ENCODE measurements at regions not wholly inside any gene's neighbourhood (a gene's known extent, or its start where the extent isn't known, plus 50 kb on each side); places are given as distances from the start of the nearest gene placed in this dataset.

DNA sequence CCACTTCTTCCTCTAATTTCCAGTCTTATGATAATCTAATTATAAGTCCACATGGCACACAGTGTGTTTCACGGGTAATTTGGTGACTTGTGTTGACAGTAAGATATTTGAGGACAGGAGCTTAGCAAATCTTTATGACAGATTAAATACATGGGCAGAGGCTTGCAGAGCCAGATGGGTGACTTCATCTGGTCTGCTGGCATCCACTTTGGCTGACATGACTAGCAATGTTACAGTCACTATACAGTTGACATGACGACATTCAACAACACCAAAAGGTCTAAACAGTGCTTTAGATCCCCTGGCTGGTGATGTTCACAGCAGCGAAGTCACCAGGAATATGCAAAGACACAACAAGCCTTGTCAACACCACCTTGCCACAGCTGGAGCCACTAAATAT is 147.2 kb downstream of the ETS2 start:
- DNase-seq: no peak

DNA sequence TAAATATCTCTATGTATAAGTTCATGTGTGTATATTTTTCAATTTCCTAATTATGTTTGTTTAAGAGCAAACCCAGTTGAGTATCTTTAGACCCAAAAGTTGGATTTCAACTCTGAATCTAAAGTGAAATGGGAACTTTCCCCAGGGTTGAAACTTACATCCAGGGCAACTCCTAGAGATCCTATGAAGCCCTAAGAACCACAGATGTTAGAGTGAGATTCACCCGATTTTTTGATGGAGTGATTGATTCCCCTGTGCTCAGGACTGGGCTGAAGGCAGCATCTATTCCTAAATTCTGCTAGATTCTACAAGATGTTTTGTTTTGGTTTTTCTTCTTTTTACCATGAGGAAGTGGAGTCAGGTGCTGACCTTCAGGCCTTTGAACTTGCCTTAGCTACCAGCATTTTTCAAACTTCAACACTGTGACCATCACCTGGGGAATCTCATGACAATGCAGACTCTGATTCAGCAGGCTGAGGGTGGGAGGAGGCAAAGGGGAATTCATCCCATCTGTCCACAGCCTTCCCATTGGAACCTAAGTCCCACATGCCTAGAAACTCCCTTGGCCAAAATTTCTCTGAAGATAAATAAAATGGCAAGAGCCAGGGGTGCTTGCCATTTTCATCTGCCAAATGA is 145.5 kb downstream of the ETS2 start:
- no peak for DNase-seq

DNA sequence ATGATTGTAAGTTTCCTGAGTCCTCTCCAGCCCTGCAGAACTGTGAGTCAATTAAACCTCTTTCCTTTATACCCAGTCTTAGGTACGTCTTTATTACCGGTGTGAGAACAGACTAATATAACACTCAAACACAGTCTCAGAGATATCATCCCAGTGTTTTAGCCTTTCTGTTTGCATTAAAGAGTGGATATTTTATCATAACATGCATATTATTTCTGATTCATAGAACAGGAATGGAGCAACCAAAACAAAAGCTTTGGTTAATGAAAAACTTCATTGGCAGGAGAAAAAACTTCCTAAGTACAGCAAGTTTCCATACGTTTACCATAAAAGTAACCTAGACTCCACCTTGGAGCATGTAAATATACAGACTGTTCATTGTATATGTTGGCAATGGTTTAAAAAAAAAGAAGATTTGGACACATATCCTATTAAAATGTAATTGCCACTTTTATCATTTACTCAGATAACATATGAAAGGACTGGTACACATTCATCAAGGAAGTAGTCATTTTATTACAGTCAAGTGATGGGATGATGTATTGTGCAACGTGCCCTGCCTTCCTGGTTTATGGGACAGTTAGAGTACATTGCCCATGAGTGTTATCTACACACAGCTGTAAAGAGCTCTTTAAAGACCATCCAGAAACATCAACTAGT is 144.8 kb downstream of the ETS2 start:
- DNase-seq: no peak

- no peak for DNase-seq
Observed at GRCh38 chr21:38949070-38949380, 143.3 kb downstream of the ETS2 start.

DNA sequence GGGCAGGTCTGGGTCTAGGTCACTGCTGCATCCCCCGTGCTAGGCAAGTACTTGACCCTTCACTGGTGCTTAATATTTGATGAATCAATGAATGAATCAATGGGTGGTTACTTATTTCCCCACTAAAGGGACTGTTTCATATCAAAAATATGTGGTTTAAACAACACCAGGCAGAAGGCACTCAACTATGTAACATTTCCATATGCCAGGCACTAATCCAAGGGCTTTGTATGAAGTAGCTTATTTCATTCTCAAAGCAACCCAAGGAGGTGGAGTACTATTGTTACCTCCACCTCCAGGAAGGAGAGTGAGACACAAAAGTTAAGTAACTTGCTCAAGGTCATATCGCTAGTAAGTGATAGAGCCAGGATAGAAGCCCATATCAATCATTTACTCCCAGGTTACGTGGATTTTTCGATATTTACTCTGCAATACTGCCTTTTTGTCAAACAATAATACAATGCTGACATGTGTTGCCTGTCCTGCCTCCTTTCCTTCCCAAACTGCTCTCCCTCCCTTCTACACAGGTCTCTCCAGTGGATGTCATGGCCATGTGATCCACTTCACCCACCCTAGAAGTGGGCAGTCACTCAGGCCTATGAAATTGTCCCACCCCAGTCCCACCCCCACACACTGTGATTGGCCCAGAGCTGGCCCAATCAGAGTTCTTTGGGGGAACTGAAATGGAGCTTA is 142.8 kb downstream of the ETS2 start:
- DNase-seq: no peak

DNA sequence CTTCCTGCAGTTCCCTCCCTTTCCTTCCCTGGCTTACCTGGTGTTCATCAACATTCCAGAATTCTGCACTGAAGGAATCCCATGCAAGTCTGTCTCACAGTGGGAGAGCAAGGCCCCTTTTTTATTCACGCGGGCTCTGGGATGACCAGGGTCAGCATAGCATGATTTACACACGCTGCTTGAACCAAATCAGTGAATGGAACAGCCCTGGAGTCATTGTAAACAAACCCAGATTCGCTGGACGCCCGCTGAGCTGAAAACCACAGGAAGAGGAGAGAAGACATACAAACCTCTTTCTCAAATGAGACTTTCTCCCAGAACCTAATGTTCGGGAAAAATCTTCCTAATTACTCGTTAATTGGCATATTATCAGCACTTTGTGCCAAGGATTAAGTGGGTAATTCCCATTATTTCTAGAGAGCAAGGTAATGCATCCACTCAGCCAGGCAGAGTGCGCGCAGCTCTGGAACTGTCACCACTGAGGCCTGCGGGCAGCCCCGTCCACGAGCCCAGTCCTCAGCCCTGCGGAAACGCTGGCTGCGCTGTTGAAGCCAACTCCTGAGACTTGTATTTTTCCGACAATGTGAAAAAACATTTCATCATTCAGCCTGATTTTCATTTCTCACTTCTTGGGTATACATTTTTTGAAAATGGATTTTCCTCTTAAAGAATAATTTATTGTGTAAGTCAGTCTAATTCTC is 140.0 kb downstream of the ETS2 start:
- DNase-seq: no peak

GRCh38 chr21:38944903-38945302 is 139.2 kb downstream of the ETS2 start:
- no peak for DNase-seq

DNA sequence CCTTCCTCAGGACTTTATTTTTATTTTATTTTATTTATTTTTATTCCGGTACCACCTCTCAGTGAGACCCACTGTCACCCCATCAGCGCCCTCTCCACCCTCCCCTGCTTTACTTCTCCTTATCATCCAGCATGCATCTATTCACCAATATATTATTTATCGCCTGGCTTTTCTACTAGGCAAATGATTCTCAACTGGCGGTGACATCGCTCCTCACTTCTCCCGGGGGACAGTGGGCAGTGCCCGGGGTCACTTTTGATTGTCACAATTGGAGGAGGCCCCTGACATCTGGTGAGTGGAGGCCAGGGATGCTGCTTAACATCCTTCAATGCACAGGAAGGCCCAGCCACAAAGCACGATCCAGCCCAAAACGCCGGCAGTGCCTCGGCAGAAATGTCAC is 138.7 kb downstream of the ETS2 start:
- no peak for DNase-seq

DNA sequence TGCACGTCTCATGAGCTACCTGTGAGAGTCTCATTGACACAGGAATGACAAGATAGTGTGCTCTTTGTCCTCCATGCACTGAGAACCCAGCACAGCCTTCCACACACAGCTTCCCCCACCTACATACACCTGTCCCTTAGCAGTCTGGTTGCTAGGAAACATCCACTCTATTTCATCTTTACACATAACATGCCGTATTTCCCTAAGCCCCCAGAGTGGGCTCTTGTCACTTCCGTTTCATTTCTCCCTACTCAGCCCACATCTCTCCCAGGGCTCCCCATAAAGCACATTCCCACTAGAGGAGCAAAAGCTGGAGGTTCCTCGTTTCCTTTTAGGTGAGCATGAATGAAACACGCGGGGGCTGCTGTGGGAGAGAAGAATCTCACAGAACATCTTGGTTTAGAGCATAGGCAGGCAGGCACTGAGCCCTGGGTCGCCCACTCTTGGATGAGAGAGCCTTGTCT is 137.1 kb downstream of the ETS2 start:
- no peak for DNase-seq

GRCh38 chr21:38938769-38939168 is 133.0 kb downstream of the ETS2 start:
- DNase-seq: no peak

DNA sequence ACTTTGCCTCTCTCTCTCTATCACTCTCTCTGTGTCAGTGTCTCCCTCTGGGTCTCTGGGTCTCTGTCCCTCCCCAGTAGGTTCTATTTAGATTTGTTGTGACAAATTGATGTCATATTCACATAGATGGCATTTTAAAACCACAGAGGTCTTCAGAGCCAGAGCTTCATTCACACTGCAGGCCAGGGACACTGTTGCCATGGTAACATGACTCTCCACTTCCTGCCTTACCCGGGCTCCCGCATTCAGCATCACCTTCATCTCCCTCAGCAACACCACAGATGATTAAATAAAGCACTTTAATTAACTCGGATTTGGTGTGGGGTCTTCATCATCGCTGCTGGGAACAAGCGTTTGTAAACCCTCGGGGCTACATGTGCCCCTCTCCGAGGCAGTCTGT is 132.6 kb downstream of the ETS2 start:
- DNase-seq: no peak

GRCh38 chr21:38937844-38938243 is 132.1 kb downstream of the ETS2 start:
- DNase-seq: no peak

GRCh38 chr21:38937286-38937790 is 131.6 kb downstream of the ETS2 start:
- DNase-seq: no peak

GRCh38 chr21:38936240-38936639 is 130.5 kb downstream of the ETS2 start:
- no peak for DNase-seq

DNA sequence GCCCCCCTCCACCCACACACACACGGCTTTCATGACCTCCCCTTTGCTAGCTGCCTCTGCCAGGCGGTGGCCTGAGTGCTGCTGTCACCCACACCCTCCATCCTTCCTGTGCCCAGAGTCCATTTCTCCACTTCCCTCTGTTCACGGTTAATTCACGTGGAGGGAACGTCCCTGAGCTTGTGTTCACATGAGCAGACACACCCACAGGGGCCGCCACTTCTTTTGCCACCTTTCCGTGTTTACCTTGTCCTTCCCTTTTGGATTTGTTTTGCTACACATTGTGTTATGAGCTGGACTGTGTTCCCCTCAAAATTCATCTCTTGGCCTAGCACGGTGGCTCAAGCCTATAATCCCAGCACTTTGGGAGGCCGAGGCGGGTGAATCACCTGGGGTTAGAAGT is 128.0 kb downstream of the ETS2 start:
- no peak for DNase-seq

GRCh38 chr21:38931291-38931690 is 125.6 kb downstream of the ETS2 start:
- DNase-seq: no peak

DNA sequence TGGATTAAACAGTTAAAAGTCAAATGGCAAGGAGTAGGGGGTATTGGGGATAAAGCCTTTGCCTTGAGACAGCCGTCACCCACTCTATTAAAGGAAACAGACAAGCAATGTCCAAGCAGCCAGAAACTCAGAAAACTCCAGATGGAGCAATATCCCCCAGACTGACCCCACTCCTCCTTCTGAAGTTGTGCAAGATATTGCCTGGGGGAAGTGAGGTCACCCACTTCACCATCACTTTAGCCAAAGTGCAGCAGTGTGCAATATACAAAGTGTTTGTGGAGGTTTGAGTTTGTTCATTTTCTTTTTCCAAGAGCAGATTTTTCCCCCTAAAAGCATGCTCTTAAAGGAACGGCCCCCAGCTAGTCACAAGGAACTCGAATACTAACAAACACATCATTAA is 125.1 kb downstream of the ETS2 start:
- no peak for DNase-seq

- DNase-seq: no peak
Observed at GRCh38 chr21:38930066-38930465, 124.3 kb downstream of the ETS2 start.

DNA sequence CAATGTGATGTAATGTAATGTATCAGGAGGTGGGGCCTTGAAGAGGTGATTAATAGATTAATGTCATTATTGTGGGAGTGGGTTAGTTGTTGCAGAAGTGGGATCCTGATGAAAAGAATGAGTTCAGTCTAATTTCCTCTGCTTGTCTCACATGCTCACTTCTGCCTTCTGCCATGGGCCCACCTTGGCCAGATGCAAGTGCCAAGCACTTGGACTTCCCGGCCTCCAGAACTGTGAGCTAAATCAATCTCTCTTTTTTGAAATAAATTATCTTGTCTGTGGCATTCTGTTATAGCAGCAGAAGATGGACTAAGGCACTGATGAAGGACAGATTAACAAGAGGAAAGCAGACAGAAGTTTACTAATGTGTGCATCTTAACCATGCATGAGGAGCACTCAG is 123.9 kb downstream of the ETS2 start:
- no peak for DNase-seq

DNA sequence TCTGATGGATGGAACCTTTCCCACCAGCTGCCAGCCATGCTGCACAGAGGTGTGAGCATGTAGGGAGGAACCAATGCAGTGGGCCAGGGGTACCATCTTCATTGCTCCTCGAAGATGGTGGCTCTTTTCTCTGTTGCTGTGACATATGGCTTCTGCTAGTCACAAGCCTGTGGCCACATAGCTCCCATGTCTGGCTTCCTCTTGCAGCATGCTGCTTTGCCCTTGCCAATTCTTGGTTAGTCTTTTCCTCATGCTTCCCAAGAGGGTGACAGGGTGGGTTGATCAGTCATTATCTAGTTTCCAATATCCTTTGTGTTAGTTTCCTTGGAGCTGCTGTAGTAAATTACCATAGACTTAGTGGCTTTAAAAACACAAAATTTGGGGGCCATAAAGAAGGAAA is 123.4 kb downstream of the ETS2 start:
- no peak for DNase-seq

DNA sequence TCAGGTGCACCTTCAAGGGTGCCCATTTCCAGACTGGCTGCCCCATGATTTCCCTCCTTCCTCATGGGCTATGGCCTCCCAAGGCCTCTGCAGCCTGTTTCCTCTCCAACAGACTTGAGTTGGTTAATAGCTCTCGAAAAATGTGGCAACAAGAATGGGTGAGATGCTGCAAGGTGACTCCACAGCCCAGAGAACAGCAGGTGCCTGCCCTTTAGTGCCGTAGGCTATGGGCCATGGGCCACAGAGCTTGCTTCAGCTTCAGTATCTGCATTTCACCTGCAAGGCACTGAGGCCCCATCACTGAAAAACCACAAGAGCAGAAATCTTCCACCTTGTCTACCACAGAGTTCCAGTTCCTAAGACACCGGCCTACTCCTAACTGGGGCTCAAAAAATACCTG is 122.0 kb downstream of the ETS2 start:
- no peak for DNase-seq

DNA sequence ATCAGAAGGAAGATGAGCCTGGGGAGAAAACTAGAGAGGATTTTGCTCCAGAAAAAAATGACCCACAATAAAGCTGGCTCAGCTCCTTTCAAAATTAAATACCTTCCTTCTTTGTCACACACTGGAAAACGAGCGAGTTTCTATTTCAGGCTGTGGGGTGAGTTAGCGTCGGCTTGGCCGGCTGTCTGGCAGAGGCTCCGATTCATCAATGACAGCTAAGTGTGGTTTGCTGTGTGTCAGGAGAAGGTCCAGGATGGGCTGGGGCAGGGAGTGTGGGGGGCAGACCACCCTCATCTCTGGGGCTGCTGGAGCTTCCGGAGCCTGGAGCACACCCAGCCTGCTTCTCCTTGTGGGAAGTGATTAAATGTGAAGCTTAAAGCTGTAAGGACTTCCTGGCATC is 120.2 kb downstream of the ETS2 start:
- DNase-seq: no peak

GRCh38 chr21:38925478-38925877 is 119.7 kb downstream of the ETS2 start:
- DNase-seq: no peak

- DNase-seq: no peak
Observed at GRCh38 chr21:38924954-38925353, 119.2 kb downstream of the ETS2 start.
